HG03135 (cell line): ENCODE measurements at regions not wholly inside any gene's neighbourhood (a gene's known extent, or its start where the extent isn't known, plus 50 kb on each side); places are given as distances from the start of the nearest gene placed in this dataset.
"Not testable (repeated sequence)": the region's sequence is repeated elsewhere in the genome, so short reads cannot be mapped to it uniquely, and the experiment has no call there.

Experiments
- ATAC-seq: cut with Tn5 transposase; IDR thresholded peaks from one replicate; pipeline ENCODE4 v1.9.1; 2021; ENCODE audit warnings: mild to moderate bottlenecking, moderate library complexity; ENCODE audit not compliant: unreplicated experiment

- ATAC-seq, result not testable (repeated sequence)
Observed at GRCh38 chr2:87075054-87075790, 53.6 kb upstream of the PLGLB1 start.

- ATAC-seq, result peak; percentile 46
Observed at GRCh38 chr2:87075791-87076252, 54.2 kb upstream of the PLGLB1 start.

- peak; percentile 92 for ATAC-seq
Observed at GRCh38 chr2:87076253-87077123, 54.8 kb upstream of the PLGLB1 start.

- not testable (repeated sequence) for ATAC-seq
Observed at GRCh38 chr2:87077124-87077446, 55.4 kb upstream of the PLGLB1 start.

GRCh38 chr2:87081727-87082126 lies 60.1 kb upstream of the PLGLB1 start:
- ATAC-seq, result not testable (repeated sequence)

GRCh38 chr2:87088079-87088478 lies 66.4 kb upstream of the PLGLB1 start:
- ATAC-seq, result not testable (repeated sequence)

GRCh38 chr2:87089401-87089800 lies 67.8 kb upstream of the PLGLB1 start:
- ATAC-seq, result not testable (repeated sequence)

- not testable (repeated sequence) for ATAC-seq
Observed at GRCh38 chr2:87093252-87093651, 71.6 kb upstream of the PLGLB1 start.

- not testable (repeated sequence) for ATAC-seq
Observed at GRCh38 chr2:87093937-87094529, 72.4 kb upstream of the PLGLB1 start.

GRCh38 chr2:87095804-87096203 lies 74.2 kb upstream of the PLGLB1 start:
- not testable (repeated sequence) for ATAC-seq

GRCh38 chr2:87128761-87129553 lies 107.3 kb upstream of the PLGLB1 start:
- ATAC-seq, result not testable (repeated sequence)

GRCh38 chr2:87132577-87132976 lies 110.9 kb upstream of the PLGLB1 start:
- not testable (repeated sequence) for ATAC-seq

- not testable (repeated sequence) for ATAC-seq
Observed at GRCh38 chr2:87151835-87152493, 130.3 kb upstream of the PLGLB1 start.

- not testable (repeated sequence) for ATAC-seq
Observed at GRCh38 chr2:87174454-87174853, 152.8 kb upstream of the PLGLB1 start.

- ATAC-seq, result not testable (repeated sequence)
Observed at GRCh38 chr2:87183373-87183772, 161.7 kb upstream of the PLGLB1 start.

GRCh38 chr2:87184260-87184659 lies 162.6 kb upstream of the PLGLB1 start:
- not testable (repeated sequence) for ATAC-seq

GRCh38 chr2:87189214-87189613 lies 167.6 kb upstream of the PLGLB1 start:
- not testable (repeated sequence) for ATAC-seq

- ATAC-seq, result peak; percentile 70
Observed at GRCh38 chr2:87193336-87193735, 171.7 kb upstream of the PLGLB1 start.

- ATAC-seq, result not testable (repeated sequence)
Observed at GRCh38 chr2:87194254-87194999, 172.8 kb upstream of the PLGLB1 start.
